Stomach (tissue), 4 donors: ENCODE measurements at regions not wholly inside any gene's neighbourhood (a gene's known extent, or its start where the extent isn't known, plus 50 kb on each side); places are given as distances from the start of the nearest gene placed in this dataset.

Source experiments
- CTCF ChIP-seq, 7 experiments: fragments of 450-650 bp in 4 of 7; fragments of 200-600 bp in 3 of 7; sonication (generic) in 3 of 7; IDR thresholded peaks; one replicate each; pipeline ENCODE4 v1.5.1; 2016 to 2019; ENCODE audit warnings: antibody characterized with exemption in 7 of 7, control low read depth in 2 of 7, mild to moderate bottlenecking in 1 of 7
- EP300 ChIP-seq: sonication (generic); formaldehyde crosslinking; IDR thresholded peaks from one replicate; pipeline ENCODE4 v1.6.1; 2017; ENCODE audit warnings: antibody characterized with exemption
- POLR2A ChIP-seq, 4 donors: fragments of 450-650 bp; IDR thresholded peaks; one replicate each; pipeline ENCODE4 v1.6.1; 2016; ENCODE audit warnings: antibody characterized with exemption in 4 of 4, control low read depth in 2 of 4, mild to moderate bottlenecking in 1 of 4, moderate library complexity in 1 of 4
- POLR2AphosphoS5 ChIP-seq, 3 donors: sonication (generic); formaldehyde crosslinking; IDR thresholded peaks; one replicate each; pipeline ENCODE4 v1.6.1; 2016; ENCODE audit warnings: antibody characterized with exemption in 3 of 3

- TF ChIP-seq CTCF (IDR thresholded peaks at IDR 0.05) (no peak), POLR2A (IDR thresholded peaks at IDR 0.05) (no peak), EP300 (no peak), POLR2AphosphoS5 (IDR thresholded peaks at IDR 0.05) (no peak)
Observed at GRCh38 chr1:199135901-199136300, 497.1 kb downstream of the PTPRC start.
